ENCODE measurements at regions not wholly inside any gene's neighbourhood (a gene's known extent, or its start where the extent isn't known, plus 50 kb on each side); places are given as distances from the start of the nearest gene placed in this dataset.

DNA sequence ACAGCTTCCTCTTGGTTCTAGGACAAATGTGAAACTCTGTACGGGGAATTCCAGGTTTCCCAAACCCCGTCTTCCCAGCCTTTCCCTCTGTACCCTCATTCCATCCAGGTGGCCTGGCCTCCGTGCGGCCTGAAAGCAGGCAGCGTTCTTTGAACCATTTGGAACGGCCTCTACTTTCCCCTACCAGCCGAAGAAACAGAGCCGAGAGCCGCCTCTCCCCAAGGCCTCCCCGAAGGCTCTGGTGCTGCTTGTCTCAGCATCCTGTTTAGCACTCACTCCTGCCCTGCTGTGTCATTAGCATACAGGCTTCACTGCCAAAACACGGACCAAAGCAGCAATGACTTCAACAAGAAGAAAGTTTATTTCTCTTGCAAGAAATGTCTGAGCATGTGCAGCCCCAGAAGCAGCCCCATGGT, 137.7 kb downstream of the HSD17B3 start:
- DNase-seq (ENCODE audit: low spot score): no peak
- no peak for ATAC-seq (ENCODE audit: low FRiP score)
- TF ChIP-seq, protein P1, sequence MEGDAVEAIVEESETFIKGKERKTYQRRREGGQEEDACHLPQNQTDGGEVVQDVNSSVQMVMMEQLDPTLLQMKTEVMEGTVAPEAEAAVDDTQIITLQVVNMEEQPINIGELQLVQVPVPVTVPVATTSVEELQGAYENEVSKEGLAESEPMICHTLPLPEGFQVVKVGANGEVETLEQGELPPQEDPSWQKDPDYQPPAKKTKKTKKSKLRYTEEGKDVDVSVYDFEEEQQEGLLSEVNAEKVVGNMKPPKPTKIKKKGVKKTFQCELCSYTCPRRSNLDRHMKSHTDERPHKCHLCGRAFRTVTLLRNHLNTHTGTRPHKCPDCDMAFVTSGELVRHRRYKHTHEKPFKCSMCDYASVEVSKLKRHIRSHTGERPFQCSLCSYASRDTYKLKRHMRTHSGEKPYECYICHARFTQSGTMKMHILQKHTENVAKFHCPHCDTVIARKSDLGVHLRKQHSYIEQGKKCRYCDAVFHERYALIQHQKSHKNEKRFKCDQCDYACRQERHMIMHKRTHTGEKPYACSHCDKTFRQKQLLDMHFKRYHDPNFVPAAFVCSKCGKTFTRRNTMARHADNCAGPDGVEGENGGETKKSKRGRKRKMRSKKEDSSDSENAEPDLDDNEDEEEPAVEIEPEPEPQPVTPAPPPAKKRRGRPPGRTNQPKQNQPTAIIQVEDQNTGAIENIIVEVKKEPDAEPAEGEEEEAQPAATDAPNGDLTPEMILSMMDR (IDR thresholded peaks at IDR 0.05): no peak

DNA sequence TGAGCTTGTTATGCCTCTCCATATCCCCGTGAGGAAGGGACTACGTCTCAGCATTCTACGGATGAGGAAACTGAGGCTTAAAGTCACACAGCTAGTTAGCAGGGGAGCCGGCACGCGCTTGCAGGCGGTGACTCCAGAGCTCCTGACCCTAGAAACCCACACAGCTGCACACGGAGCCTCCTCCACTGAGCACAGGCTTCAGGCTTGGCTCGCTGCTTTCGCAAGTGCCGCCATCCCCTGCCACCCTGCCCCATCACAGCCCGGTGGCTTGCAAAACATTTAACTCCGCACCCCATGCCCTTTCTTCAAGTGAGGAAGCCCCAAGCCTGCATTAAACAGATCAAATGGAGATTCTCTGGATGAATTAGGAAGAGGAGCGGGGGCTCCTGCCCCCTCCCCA, 138.3 kb downstream of the HSD17B3 start:
- ATAC-seq (ENCODE audit: low FRiP score) (no peak), DNase-seq (ENCODE audit: low spot score) (no peak)
- TF ChIP-seq, protein P1 (IDR thresholded peaks at IDR 0.05): no peak

DNA sequence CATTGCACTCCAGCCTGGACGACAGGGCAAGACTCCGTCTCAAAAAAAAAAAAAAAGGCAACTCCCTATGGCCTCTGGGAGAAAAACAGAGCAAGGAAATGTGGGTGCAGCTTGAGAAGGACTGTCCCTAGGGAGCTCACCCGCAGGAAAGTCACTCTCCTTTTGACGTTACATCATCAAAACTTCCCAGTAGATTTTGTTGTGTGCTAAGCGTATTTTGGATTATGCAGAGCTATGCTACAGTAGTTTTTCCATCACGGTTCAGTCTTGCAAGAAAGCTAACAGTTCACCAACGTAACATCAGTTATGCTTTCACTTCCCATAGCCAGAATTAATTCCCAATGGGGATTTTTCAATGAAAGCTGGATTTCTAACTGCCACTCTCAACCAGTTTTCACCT, 138.8 kb downstream of the HSD17B3 start:
- no peak for ATAC-seq (ENCODE audit: low FRiP score)
- DNase-seq (ENCODE audit: low spot score): no peak
- TF ChIP-seq, protein P1 (IDR thresholded peaks at IDR 0.05): no peak

DNA sequence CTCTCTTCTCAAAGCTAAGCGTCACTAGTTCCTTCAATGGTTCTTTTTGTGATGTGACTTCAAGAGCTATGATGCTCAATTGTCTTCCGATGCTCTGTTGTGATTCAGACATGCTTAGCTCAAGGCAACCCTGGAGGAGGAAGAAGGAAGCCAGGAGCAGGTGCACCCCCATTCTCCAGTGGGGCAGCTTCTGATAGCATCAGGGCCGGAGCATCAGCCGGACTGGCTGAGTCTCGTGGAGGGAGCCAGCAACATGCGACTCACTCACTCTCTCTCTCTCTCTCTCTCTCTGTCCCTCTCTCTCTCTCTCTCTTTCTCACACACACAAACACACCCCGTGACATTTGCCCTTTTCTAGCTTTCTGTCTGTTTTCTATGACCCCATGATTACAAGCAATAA, 140.2 kb downstream of the HSD17B3 start:
- TF ChIP-seq, protein P1 (IDR thresholded peaks at IDR 0.05): no peak

DNA sequence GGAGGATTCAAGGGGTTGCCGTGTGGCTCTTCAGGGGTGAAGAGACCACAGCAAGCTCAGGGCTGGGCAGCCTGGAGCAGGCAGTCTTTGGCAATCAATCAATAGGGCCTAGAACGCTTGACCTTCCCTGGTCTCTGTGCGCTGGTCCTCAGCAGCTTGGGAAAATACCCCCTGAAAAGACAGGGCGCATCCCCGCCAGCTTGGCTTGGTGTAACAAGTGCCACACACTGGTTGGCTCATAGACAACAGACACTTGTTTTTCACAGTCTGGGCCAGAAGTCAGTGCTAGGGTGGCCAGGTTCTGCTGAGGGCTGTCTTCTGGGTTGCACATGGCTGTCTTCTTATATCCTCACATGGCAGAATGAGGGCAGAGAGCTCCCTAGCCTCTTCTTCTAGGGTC, 141.1 kb downstream of the HSD17B3 start:
- ATAC-seq (ENCODE audit: low FRiP score): no peak
- TF ChIP-seq, protein P1 (IDR thresholded peaks at IDR 0.05): no peak
- DNase-seq (ENCODE audit: low spot score): no peak

More for the DNA sequence above, 140.2 kb downstream of the HSD17B3 start:
- DNase-seq (ENCODE audit: low spot score): no peak
- ATAC-seq (ENCODE audit: low FRiP score): no peak

DNA sequence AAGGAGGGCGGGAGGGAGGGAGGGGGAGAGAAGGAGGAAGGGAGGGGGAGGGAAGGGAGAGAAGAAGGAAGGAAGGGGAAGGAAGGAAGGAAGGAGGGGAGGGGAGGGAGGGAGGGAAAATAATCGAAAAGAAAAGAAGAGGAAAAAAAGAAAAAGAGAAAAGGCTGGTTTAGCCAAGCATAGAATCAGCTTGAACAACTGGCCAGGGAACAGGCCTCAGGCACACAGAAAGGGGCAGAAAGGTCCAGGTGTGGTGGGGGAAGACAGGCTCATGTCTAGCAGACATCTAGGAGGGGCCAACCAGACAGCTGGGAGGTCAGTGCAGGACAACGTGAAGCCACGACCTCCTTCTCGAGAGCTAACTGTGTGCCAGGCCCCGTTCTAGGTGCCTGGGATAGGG, 141.8 kb downstream of the HSD17B3 start:
- ATAC-seq (ENCODE audit: low FRiP score): no peak
- TF ChIP-seq, protein P1 (IDR thresholded peaks at IDR 0.05): no peak
- DNase-seq (ENCODE audit: low spot score): no peak

DNA sequence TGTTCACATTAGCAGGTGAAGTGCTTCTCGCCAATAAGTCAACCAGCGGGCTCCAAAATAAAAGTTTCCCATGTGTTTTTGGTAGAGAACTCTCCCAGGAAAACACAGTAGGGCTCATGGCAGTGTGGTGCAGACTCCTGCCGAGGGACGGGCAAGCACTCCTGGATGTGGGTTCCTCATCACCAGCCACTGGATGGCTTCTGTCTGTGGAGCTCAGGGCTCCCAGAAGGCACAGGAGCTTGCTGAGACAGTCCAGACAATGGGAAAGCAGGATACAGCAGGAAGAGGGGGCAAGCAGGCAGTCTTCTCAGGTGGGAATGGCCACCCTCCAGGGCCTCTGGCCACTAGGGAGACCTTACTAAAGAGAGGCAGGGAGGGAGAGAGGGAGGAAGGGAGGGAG, 142.4 kb downstream of the HSD17B3 start:
- TF ChIP-seq, protein P1 (IDR thresholded peaks at IDR 0.05): no peak
- DNase-seq (ENCODE audit: low spot score): no peak
- no peak for ATAC-seq (ENCODE audit: low FRiP score)

Measured in omental fat pad (tissue), 3 donors.